Dedifferentiated amniotic fluid mesenchymal stem cell (primary cell): ENCODE measurements at regions not wholly inside any gene's neighbourhood (a gene's known extent, or its start where the extent isn't known, plus 50 kb on each side); places are given as distances from the start of the nearest gene placed in this dataset.
"Not testable (repeated sequence)": the region's sequence is repeated elsewhere in the genome, so short reads cannot be mapped to it uniquely, and the experiment has no call there.

Source experiments
- DNase-seq: peaks from one replicate; pipeline ENCODE4 v3.0.0-alpha.2; 2016; ENCODE audit errors: extremely low spot score

- DNase-seq: no peak
Measured at GRCh38 chr1:68675336-68675735, 178.5 kb upstream of the DEPDC1 start.

- no peak for DNase-seq
Measured at GRCh38 chr1:68677684-68678351, 180.9 kb upstream of the DEPDC1 start.

- DNase-seq: no peak
Measured at GRCh38 chr1:68696221-68696620, 199.3 kb upstream of the DEPDC1 start.

DNA sequence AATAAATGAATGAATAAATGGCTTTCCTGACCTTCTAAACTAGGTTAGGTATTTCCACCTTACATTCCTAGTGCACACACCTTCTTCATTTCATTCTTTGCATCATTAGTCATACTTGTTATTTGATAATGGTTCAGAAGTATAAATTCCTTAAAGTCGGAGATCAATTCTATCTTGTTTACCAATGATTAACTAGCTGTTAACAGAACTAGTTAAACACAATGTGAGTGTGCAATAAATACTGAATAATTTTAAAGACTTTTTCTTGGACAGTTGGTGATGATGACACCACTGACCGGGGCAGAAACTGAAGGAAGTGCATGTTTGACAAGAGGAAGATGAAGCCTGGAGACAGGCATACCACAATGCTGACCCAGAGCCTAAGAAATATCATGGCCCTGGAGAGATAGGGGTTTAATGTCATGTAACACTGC lies 207.1 kb upstream of the DEPDC1 start:
- DNase-seq: no peak

DNA sequence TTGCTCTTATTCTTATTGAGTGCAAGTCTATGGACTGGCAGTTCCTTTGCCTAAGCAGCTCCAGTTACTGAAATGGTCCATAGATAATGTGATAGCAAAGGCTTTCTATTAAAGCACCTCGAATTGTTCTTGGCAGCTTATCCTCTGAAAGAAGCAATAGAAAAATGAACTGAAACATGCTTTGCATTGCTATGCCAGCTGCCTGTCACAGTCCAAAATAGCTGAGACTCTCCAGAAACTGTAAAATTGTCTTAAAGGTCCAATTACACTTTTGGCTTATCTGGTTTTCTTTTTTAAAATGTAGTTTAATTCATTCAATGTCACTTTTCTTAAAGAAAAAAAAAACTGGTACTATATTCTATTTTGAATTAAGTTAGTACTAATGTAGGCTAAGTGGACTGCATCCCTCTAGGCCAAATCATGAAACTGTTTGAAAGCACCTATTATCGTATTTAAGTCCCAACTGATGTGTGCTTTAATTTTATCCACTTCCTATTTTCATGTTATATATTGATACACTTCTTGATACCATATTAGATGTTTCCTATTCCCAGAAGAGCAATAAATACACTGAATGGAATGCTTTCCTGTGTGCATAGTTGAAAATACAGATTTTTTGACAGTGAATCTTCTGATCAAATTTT lies 208.0 kb upstream of the DEPDC1 start:
- DNase-seq: no peak

DNA sequence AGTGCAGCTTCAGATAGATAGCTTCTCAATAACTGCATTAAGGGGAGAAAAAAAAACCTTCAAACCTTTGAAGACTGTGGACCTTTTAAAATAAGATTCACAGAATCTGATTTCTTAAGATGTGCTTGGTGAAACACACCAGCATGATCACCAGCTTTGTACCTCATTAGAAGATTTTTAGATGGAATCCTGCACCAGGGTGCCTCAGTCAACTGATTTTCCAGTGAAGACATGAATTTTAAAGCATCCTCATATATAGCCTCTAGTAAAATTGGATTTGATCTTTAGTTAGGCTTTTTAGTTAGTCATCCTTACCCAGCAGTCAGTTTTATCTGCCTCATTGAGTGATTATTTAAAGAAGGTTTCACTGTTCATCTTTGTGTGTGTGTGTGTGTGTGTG lies 208.6 kb upstream of the DEPDC1 start:
- DNase-seq: no peak

DNA sequence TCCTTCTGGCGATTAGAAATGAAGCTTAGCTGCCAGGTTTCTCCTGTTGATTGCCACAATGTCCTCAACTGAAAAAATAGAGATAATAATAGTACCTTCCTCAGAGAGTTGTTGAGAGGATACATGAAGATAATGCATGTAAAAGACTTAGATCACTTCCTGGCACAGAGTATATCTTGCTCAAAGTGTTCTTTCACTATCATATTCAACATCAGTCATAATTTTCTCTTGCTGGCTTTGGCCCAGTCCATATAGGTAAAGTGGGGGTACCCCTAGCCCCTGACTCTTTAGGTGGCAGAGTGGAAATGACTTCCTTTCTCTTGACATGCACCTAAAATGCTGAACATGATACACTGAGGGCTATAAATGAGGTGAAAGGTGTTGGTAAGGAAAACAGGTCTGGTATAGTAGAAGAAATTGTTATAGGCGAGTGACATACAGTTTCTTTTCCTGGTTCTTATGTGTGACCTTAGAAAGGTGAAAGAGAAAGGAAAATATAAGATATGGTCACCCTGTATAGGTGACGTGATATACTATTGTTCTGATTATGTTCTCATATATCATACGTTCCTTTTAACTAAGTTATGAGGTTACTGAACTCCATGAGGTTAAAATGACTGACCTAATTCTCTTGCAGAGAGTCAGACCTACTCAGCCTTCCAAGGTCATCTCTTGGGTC lies 209.9 kb upstream of the DEPDC1 start:
- no peak for DNase-seq

- DNase-seq: no peak
Measured at GRCh38 chr1:68717330-68717729, 220.4 kb upstream of the DEPDC1 start.

- DNase-seq: no peak
Measured at GRCh38 chr1:68720476-68720875, 223.6 kb upstream of the DEPDC1 start.

- DNase-seq: no peak
Measured at GRCh38 chr1:68723791-68724190, 226.9 kb upstream of the DEPDC1 start.

- no peak for DNase-seq
Measured at GRCh38 chr1:68725001-68725752, 228.3 kb upstream of the DEPDC1 start.

- DNase-seq: not testable (repeated sequence)
Measured at GRCh38 chr1:68739486-68739885, 242.6 kb upstream of the DEPDC1 start.

GRCh38 chr1:68745011-68745410 lies 248.1 kb upstream of the DEPDC1 start:
- no peak for DNase-seq

DNA sequence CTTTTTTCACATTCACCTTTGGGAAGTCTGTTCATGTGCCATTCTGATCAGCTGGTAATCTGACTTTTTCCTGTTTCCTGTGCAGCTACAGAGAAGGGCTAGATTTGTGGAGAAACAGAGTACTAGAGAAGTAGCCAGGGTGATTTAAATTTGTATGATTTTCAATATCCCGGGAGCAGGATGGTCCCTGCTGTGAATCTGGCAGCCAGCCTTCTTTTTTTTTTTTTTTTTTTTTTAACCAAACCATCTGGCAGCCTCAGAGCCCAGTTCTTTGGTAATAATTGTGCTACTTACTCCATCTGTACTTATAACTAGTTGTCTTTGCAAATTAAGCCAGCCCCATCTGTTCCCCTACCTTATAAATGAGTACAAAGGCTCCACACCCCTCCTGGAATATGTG lies 248.6 kb upstream of the DEPDC1 start:
- DNase-seq: no peak

- DNase-seq: no peak
Measured at GRCh38 chr1:68746378-68746777, 249.5 kb upstream of the DEPDC1 start.

DNA sequence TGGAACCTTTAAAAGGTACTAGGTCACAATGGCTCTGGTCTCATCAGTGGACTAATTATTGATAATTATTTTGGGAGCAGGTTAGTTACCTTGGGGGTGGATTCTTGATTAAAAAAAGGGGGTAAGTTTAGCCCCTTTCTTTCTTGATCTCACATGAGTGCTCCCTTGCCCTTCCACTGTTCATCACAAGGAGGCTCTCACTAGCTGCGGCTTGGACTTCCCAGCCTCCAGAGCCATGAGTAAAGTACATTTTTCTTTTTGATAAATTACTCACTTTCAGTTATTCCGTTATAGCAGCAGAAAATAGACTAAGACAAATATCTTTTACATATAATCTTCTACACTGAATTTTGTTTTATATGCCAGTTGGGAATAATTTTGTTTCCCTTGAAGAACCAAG lies 254.8 kb upstream of the DEPDC1 start:
- DNase-seq: no peak

DNA sequence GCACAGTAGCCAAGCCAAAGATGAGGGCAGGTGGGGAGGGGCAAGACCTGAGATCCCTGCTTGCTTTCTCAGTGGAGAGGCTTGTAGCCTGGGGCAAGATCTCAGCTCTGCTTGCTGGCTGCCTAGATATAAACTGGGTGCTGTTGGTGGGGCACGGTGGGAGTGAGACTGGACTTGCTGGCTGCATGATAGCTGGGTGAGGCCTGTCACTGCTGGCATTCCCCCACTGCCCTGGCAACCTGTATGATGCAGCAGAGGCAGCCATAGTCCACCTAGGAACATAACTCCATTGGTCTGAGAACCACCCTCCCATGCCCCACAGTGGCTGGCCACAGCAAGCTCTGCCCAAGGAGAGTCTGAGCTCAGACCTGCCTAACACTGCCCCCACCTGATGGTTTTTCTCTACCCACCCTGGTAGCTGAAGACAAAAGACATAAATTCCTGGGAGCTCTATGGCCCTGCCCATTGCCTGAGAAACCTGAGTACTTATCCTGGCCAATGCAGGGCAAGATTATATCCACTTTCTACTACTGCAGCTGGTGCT lies 261.9 kb upstream of the DEPDC1 start:
- no peak for DNase-seq

- DNase-seq: no peak
Measured at GRCh38 chr1:68767941-68768340, 271.1 kb upstream of the DEPDC1 start.

- DNase-seq: no peak
Measured at GRCh38 chr1:68770817-68771216, 273.9 kb upstream of the DEPDC1 start.

DNA sequence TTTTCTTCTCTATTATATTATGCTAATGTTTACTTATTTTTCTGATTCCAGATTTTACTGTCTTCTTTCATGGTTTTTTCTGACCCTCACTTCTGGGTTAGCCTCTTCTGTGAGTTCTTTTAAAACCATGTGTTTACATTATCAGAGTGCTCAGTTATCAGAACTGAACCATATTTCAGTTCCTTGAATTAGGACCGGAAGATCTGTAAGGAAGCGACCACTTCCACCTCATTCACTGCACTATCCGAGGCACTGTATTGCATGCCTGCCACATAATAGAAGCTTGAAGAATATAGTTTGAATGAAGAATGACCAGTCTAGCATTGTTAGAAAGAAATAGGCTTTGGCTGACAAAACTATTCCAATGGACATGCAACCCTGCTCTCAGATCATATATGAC lies 281.0 kb upstream of the DEPDC1 start:
- no peak for DNase-seq

DNA sequence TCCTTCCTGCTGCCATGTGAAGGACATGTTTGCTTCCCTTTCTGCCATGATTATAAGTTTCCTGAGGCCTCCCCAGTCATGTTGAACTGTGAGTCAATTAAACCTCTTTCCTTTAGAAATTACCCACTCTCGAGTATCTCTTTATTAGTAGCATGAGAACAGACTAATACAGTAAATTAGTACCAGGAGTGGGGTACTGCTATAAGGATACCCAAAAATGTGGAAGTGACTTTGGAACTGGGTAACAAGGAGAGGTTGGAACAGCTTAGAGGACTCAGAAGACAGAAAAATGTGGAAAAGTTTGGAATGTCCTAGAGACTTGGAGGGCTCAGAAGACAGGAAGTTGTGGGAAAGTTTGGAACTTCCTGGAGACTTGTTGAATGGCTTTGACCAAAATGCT lies 283.0 kb upstream of the DEPDC1 start:
- not testable (repeated sequence) for DNase-seq

DNA sequence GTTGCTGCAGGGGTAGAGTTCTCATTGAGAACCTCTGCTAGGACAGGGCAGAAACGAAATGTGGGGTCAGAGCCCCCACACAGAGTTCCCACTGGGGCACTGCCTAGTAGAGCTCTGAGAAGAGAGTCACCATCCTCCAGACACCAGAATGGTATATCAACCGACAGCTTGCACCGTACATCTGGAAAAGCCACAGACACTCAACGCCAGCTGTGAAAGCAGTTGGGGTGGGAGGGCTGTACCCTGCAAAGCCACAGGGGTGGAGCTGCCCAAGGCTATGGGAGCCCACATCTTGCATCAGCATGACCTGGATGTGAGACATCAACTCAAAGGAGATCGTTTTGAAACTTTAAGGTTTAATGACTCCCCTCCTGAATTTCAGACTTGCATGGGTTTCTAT lies 284.0 kb upstream of the DEPDC1 start:
- no peak for DNase-seq
